MV-4-11 (cell line): ENCODE measurements at regions not wholly inside any gene's neighbourhood (a gene's known extent, or its start where the extent isn't known, plus 50 kb on each side); places are given as distances from the start of the nearest gene placed in this dataset.
"Not testable (repeated sequence)": the region's sequence is repeated elsewhere in the genome, so short reads cannot be mapped to it uniquely, and the experiment has no call there.

Experiments used
- DNase-seq: peaks from one replicate; lab custom pipeline; 2025; lab: John Stamatoyannopoulos, UW

- DNase-seq = no peak
These were observed 1059.7 kb downstream of the ZPLD1 start for GRCh38 chr3:103494512-103494911.

GRCh38 chr3:103495186-103495585 lies 1060.4 kb downstream of the ZPLD1 start:
- DNase-seq = no peak

DNA sequence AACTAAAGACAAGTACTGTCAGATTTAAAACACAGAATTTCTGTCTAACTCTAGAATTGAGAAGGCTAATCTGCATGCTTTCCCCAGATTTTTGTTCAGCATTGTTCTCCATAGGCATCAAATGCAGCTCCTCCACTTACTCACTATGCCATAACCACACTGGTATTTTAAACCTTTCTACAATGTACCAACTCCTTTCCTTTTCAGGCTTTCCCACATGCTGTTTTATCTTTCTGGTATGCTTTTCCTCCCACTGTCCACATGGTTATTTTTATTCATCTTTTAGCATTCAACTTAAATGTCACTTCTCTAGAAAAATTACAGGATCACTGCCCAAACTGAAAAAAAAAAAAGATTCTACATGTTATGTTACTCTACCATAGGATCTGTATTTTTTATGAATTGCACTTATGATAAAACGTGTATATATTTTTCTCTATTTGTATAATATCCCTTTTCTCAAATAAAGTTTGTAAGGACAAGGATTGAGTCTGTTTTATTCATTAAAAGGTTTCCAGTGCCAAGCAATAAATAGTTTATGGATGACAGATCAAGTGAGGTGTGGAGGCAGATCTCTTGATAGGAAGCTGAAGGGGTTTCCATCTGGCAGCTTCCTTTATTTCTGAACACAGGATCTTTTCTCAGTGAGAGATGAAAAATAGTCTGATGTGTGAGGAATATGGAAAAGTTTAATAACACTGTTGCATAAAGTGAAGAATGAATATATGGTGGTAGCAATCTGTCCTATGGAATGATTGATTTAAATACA lies 1064.5 kb downstream of the ZPLD1 start:
- no peak for DNase-seq

GRCh38 chr3:103499967-103500366 lies 1065.2 kb downstream of the ZPLD1 start:
- no peak for DNase-seq

- no peak for DNase-seq
These were observed 1075.9 kb downstream of the ZPLD1 start for GRCh38 chr3:103510760-103511159.

- DNase-seq = no peak
These were observed 1077.1 kb downstream of the ZPLD1 start for GRCh38 chr3:103511891-103512290.

- no peak for DNase-seq
These were observed 1077.8 kb downstream of the ZPLD1 start for GRCh38 chr3:103512595-103512994.

DNA sequence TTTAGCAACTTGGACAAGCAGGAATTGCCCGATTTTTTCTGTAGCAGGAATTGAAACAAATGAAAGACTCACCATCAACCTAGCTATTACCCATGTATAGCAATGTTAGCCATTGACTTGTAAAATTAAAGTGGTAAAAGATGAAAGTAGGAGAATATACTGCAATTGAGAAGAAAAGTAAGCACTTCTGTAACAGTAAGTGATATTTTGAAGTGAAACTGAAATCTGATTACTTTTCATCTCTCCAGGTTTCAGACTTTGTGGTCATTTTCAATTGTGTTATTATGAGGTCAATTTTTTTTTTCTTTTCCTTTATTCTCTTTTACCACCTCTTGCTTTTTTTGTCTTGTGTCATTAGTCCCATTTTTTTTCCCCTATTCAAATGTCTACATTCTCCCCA lies 1078.2 kb downstream of the ZPLD1 start:
- DNase-seq = no peak

- no peak for DNase-seq
These were observed 1080.3 kb downstream of the ZPLD1 start for GRCh38 chr3:103515116-103515515.

DNA sequence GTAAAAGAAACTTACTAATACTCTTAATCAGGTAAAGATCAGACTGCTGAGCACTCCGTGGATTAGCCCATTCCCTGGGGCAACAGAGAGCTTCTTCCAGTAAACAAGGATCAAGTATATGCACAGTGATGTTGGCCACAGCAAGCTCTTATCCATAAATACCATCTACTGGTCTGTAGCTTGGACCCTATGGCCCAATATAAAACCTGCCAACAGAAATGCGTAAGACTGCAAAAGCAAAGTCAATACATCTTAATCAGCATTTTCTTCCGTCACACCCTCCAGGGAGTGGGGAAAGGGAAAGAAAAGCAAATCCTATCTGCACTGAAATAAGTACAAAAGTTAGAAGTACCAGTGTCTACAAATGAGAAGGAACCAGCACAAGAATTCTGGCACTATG lies 1082.1 kb downstream of the ZPLD1 start:
- no peak for DNase-seq

GRCh38 chr3:103531327-103531726 lies 1096.5 kb downstream of the ZPLD1 start:
- DNase-seq = not testable (repeated sequence)

DNA sequence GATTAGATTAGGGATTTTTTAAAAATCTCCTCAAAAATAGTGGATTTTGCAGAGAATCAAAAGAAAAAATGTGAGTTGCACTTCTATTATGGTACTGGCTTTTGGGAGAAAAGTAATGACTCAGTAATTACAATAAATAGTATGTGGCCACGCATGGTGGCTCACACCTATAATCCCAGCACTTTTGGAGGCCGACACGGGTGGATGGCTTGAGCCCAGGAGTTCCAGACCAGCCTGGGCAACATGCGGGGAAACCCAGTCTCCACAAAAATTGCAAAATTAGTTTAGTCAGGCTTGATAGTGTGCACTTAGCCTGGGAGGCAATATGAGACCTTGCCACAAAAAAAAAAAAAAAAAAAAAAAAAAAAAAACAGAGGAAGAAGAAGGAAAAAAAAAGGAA lies 1098.2 kb downstream of the ZPLD1 start:
- DNase-seq = no peak

DNA sequence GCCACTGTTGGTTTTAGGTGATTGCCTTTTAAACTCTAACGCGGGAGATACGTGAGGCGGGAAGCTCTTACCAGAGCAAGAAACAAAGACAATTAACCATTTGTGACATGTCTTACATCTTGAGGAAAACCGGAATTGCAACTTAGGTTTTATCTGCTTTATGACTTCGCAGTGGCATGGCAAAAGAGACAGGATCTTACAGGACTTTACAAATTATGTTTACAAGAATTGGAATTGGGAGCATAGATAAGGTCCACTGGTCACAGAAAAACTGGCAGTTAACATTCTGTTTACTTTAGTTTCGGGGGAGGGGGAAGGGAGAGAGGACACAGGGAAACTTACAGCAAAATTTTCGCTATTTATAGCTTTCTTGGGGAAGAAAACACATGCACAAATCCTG lies 1119.6 kb downstream of the ZPLD1 start:
- DNase-seq = no peak

- DNase-seq = not testable (repeated sequence)
These were observed 1129.3 kb downstream of the ZPLD1 start for GRCh38 chr3:103564116-103564515.

DNA sequence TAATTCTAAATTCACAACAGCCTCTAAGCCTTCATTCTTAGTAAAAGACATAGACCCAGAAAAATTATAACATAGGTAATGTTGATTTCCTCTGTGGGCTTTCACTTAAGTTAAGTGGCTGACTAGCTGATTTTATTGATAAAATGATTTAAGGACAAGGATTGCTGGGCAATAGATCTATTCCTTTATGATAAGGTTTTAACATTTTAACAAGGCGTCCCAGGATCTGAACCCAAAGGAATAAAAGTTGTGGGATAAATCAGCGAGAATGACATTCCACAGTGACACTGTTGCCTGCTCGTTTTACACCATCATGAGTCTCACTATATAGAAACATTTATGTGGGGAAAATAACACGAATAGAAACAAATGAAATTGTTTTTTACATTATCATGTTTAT lies 1151.0 kb downstream of the ZPLD1 start:
- no peak for DNase-seq

- no peak for DNase-seq
These were observed 1155.0 kb downstream of the ZPLD1 start for GRCh38 chr3:103589770-103590169.

- DNase-seq = no peak
These were observed 1166.0 kb downstream of the ZPLD1 start for GRCh38 chr3:103600844-103601243.

DNA sequence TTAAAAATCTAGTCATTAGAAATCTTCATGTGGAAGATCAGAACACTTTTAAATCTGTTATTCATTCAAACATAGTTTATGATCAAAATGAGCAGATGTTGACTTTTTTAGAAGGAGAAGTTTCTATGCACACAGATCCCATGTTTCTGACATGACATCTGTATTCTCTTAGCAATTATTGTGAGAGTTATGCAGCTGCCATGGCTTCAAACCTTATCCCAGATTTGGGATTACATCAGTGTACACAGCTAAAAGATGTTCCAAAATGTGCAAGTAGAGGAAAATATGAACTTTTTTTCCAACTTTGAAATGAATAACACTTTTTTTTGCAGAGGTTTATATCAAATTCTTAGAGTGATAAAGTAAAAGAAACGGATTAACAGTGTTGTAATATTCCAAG lies 1166.9 kb downstream of the ZPLD1 start:
- DNase-seq = no peak

DNA sequence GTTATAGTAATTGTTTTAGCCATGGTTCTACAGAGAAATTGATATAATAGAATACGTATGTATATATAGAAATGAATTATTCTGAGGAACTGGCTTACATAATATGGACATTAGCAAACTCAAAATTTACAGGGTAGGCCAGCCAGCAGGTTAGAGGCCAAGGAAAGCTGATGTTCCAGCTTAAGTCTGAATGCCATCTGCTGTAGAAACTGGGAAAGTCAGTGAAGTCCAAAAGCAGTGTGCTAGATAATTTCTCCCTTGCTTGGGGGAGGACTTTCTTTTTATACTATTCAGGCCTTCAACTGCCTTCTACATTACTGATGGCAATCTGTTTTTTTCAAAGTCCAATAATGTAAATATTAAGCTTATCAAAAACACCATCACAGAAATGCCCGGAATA lies 1174.7 kb downstream of the ZPLD1 start:
- DNase-seq = no peak

- DNase-seq = no peak
These were observed 1178.8 kb downstream of the ZPLD1 start for GRCh38 chr3:103613397-103614156.

DNA sequence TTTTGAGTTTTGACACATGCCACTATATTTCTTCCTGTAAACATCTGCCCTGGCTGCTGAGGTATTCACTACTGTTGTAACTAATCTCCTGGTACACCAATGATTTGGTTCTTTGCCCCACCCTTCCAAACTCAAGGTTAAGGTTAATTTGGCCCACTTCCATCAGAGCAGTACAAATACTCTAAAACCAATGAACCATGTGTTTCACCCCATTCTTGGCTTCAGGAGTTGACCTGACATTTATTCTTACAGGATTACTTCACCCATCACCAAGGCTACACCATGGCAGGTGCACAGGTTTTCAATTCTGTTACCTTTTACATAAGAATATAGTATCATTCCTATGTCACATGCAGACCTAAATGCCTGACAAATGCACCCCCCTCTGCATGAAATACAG lies 1179.9 kb downstream of the ZPLD1 start:
- no peak for DNase-seq

DNA sequence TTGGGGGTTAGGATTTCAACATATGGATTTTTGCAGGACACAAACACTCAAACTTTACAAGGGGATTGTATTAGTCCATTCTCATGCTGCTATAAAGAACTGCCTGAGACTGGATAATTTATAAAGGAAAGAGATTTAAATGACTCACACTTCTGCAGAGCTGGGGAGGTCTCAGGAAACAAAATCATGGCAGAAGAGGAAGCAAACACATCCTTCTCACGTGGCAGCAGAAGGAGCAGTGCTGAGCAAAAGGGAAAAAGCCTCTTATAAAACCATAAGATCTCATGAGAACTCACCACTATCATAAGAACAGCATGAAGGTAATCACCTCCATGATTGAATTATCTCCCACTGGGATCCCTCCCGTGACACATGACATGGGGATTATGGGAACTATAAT lies 1183.1 kb downstream of the ZPLD1 start:
- DNase-seq = no peak

GRCh38 chr3:103624271-103624670 lies 1189.5 kb downstream of the ZPLD1 start:
- no peak for DNase-seq

DNA sequence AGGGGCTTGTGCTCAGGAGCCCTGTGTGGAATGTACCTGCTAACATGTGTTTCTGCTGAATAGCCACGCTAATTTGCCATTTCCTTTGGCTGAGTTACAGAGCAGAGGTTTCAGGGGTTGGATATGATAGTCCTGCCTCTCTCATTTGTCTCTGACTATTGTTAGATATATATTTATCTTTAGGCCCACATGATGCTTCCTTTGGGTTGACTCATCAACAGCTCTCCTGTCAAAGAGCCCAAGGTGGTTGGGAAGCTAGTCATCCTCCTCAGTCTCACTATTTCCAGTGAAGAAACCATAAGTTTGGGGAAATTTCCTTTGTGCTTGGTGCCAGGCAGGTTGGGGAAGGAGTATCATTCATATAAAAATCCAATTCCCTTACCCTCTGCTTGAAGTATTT lies 1194.6 kb downstream of the ZPLD1 start:
- DNase-seq = no peak
